ENCODE measurements at regions not wholly inside any gene's neighbourhood (a gene's known extent, or its start where the extent isn't known, plus 50 kb on each side); places are given as distances from the start of the nearest gene placed in this dataset.
"Not testable (repeated sequence)": the region's sequence is repeated elsewhere in the genome, so short reads cannot be mapped to it uniquely, and the experiment has no call there.

GRCh38 chr16:35574454-35575431, 2115.3 kb downstream of the TP53TG3F start:
- Histone ChIP-seq H3K4me3 (no peak overlapping the region), H3K36me3 (ENCODE audit: low read depth) (no peaks in the 10 kb centered on the region), H3F3A (ENCODE audit: insufficient read depth) (no peaks in the 10 kb centered on the region), H3K27me3 (replicated peaks; ENCODE audit: insufficient read depth) (no peaks in the 10 kb centered on the region), H4K20me1 (ENCODE audit: insufficient read depth) (no peaks in the 10 kb centered on the region), H3K79me2 (ENCODE audit: insufficient read depth) (no peaks in the 10 kb centered on the region), H3K9me2 (ENCODE audit: insufficient read depth) (no peaks in the 10 kb centered on the region), H3K9ac (no peak overlapping the region), H3K4me2 (ENCODE audit: unreplicated experiment) (no peak overlapping the region), H3K9me3 (ENCODE audit: low read depth) (no peaks in the 10 kb centered on the region), H3K27ac (no peak overlapping the region), H2AFZ (no peak overlapping the region), H3K4me1 (ENCODE audit: insufficient read depth) (no peaks in the 10 kb centered on the region)
- no peak for DNase-seq
- TF ChIP-seq EZH2phosphoT487 (IDR thresholded peaks at IDR 0.05; ENCODE audit: insufficient read depth, low read depth) (no peak), EZH2 (IDR thresholded peaks at IDR 0.05; ENCODE audit: insufficient read depth, poor library complexity, severe bottlenecking) (no peak)
- WGBS, 2 experiments (ENCODE audit: low coverage in 1 of 2, low lambda C conversion rate in 2 of 2, missing lambda C conversion rate in 2 of 2): 31 to 42% methylated on average over 39 to 50 of the region's 60 CpGs
- in situ Hi-C loops (cut with MboI): no loop called here

- Histone ChIP-seq H3K4me1 (ENCODE audit: insufficient read depth) (no peaks in the 10 kb centered on the region), H3K27me3 (replicated peaks; ENCODE audit: insufficient read depth) (no peaks in the 10 kb centered on the region), H2AFZ (no peak overlapping the region), H3K9me3 (ENCODE audit: low read depth) (no peaks in the 10 kb centered on the region), H3K79me2 (ENCODE audit: insufficient read depth) (no peaks in the 10 kb centered on the region), H3K36me3 (ENCODE audit: low read depth) (no peaks in the 10 kb centered on the region), H3K9ac (no peak overlapping the region), H3K27ac (no peak overlapping the region), H3K4me3 (no peak overlapping the region), H3K4me2 (ENCODE audit: unreplicated experiment) (no peak overlapping the region), H3F3A (ENCODE audit: insufficient read depth) (no peaks in the 10 kb centered on the region), H3K9me2 (ENCODE audit: insufficient read depth) (no peaks in the 10 kb centered on the region), H4K20me1 (ENCODE audit: insufficient read depth) (no peaks in the 10 kb centered on the region)
- in situ Hi-C loops (cut with MboI): no loop called here
- TF ChIP-seq EZH2phosphoT487 (IDR thresholded peaks at IDR 0.05; ENCODE audit: insufficient read depth, low read depth) (no peak), EZH2 (IDR thresholded peaks at IDR 0.05; ENCODE audit: insufficient read depth, poor library complexity, severe bottlenecking) (no peak)
- DNase-seq: no peak
- 47 to 51% methylated on average over 15 to 17 of the region's 17 CpGs for WGBS, 2 experiments (ENCODE audit: low coverage in 1 of 2, low lambda C conversion rate in 2 of 2, missing lambda C conversion rate in 2 of 2)
Observed at GRCh38 chr16:35575432-35575821, 2116.0 kb downstream of the TP53TG3F start.

- no peaks in the 10 kb centered on the region for H3K27me3 ChIP-seq (replicated peaks; ENCODE audit: insufficient read depth)
- DNase-seq: no peak
- TF ChIP-seq EZH2phosphoT487 (IDR thresholded peaks at IDR 0.05; ENCODE audit: insufficient read depth, low read depth) (no peak), EZH2 (IDR thresholded peaks at IDR 0.05; ENCODE audit: insufficient read depth, poor library complexity, severe bottlenecking) (no peak)
- in situ Hi-C loops (cut with MboI): loop anchor here (10.0 kb wide), 1 partner anchor 61 kb away; no protein-coding TSS in a partner anchor
- H3K4me1 ChIP-seq (ENCODE audit: insufficient read depth): no peaks in the 10 kb centered on the region
- H3K4me2 ChIP-seq (ENCODE audit: unreplicated experiment): no peak overlapping the region
- H3K9ac ChIP-seq: no peak overlapping the region
- H2AFZ ChIP-seq: no peak overlapping the region
- no peaks in the 10 kb centered on the region for H3F3A ChIP-seq (ENCODE audit: insufficient read depth)
- H3K9me2 ChIP-seq (ENCODE audit: insufficient read depth): no peaks in the 10 kb centered on the region
- no peak overlapping the region for H3K27ac ChIP-seq
- no peaks in the 10 kb centered on the region for H3K9me3 ChIP-seq (ENCODE audit: low read depth)
- no peak overlapping the region for H3K4me3 ChIP-seq
- no peaks in the 10 kb centered on the region for H3K79me2 ChIP-seq (ENCODE audit: insufficient read depth)
- 0 to 6% methylated on average over 1 of the region's 1 CpG for WGBS, 2 experiments (ENCODE audit: low coverage in 1 of 2, low lambda C conversion rate in 2 of 2, missing lambda C conversion rate in 2 of 2)
- no peaks in the 10 kb centered on the region for H3K36me3 ChIP-seq (ENCODE audit: low read depth)
- H4K20me1 ChIP-seq (ENCODE audit: insufficient read depth): no peaks in the 10 kb centered on the region
Observed at GRCh38 chr16:35585411-35585810, 2126.0 kb downstream of the TP53TG3F start.

GRCh38 chr16:35590913-35591312, 2131.5 kb downstream of the TP53TG3F start:
- H3K9me3 ChIP-seq (ENCODE audit: low read depth); H4K20me1 ChIP-seq (ENCODE audit: insufficient read depth); H3K79me2 ChIP-seq (ENCODE audit: insufficient read depth); H3K4me2 ChIP-seq (ENCODE audit: unreplicated experiment); H3K27ac ChIP-seq; H3K27me3 ChIP-seq (replicated peaks; ENCODE audit: insufficient read depth); H3K36me3 ChIP-seq (ENCODE audit: low read depth); DNase-seq; H3K9ac ChIP-seq; H3K4me1 ChIP-seq (ENCODE audit: insufficient read depth); in situ Hi-C loops (cut with MboI); H3F3A ChIP-seq (ENCODE audit: insufficient read depth); H2AFZ ChIP-seq; H3K9me2 ChIP-seq (ENCODE audit: insufficient read depth); H3K4me3 ChIP-seq: not testable (repeated sequence)
- 60 to 62% methylated on average over 7 of the region's 7 CpGs for WGBS, 2 experiments (ENCODE audit: low coverage in 1 of 2, low lambda C conversion rate in 2 of 2, missing lambda C conversion rate in 2 of 2)

All from GM23248 (cell line).